Smooth muscle cell (in vitro differentiated cells): ENCODE measurements at regions not wholly inside any gene's neighbourhood (a gene's known extent, or its start where the extent isn't known, plus 50 kb on each side); places are given as distances from the start of the nearest gene placed in this dataset.

Experiments used
- DNase-seq: peaks from one replicate; lab custom pipeline; 2025; ENCODE audit not compliant: unreplicated experiment; lab: John Stamatoyannopoulos, UW
- H2AFZ ChIP-seq: fragments of 200-600 bp; sonication (generic); 2 replicates; pipeline ENCODE4 v1.6.0; 2016; ENCODE audit warnings: antibody characterized with exemption, low read depth, mild to moderate bottlenecking
- H3F3A ChIP-seq: fragments of 200-600 bp; sonication (generic); 2 replicates; pipeline ENCODE4 v1.6.0; 2017; ENCODE audit warnings: antibody characterized with exemption, low read depth
- H3K27ac ChIP-seq: fragments of 200-600 bp; sonication (generic); 2 replicates; pipeline ENCODE4 v1.5.1; 2016; ENCODE audit warnings: low read depth, mild to moderate bottlenecking
- H3K27me3 ChIP-seq: fragments of 200-600 bp; sonication (generic); 2 replicates; pipeline ENCODE4 v1.6.1; 2016; ENCODE audit warnings: low read depth, mild to moderate bottlenecking
- H3K36me3 ChIP-seq: fragments of 200-600 bp; sonication (generic); 2 replicates; pipeline ENCODE4 v1.5.1; 2016; ENCODE audit warnings: low read depth
- H3K4me1 ChIP-seq: fragments of 200-600 bp; sonication (generic); 2 replicates; pipeline ENCODE4 v1.5.1; 2016; ENCODE audit warnings: low read depth
- H3K4me2 ChIP-seq: fragments of 200-600 bp; sonication (generic); 2 replicates; pipeline ENCODE4 v1.6.0; 2016; ENCODE audit warnings: mild to moderate bottlenecking
- H3K4me3 ChIP-seq: fragments of 200-600 bp; sonication (generic); 2 replicates; pipeline ENCODE4 v1.5.1; 2016; ENCODE audit warnings: mild to moderate bottlenecking
- H3K79me2 ChIP-seq: fragments of 200-600 bp; sonication (generic); 2 replicates; pipeline ENCODE4 v1.6.0; 2016; ENCODE audit warnings: low read depth, mild to moderate bottlenecking
- H3K9ac ChIP-seq: fragments of 200-600 bp; sonication (generic); 2 replicates; pipeline ENCODE4 v1.6.0; 2016; ENCODE audit warnings: low read depth
- H3K9me3 ChIP-seq: fragments of 200-600 bp; sonication (generic); replicated peaks from 2 replicates; pipeline ENCODE4 v1.5.1; 2016; ENCODE audit warnings: low read depth
- H4K20me1 ChIP-seq: fragments of 200-600 bp; sonication (generic); 2 replicates; pipeline ENCODE4 v1.6.0; 2016; ENCODE audit warnings: low read depth
- WGBS: methylation state at CpG from one replicate; pipeline ENCODE4 v1.1.7; 2016; ENCODE audit warnings: low lambda C conversion rate; 5-methylcytosine and 5-hydroxymethylcytosine counted together
- TF ChIP-seq, protein P1 (sequence below): fragments of 200-600 bp; sonication (generic); IDR thresholded peaks from 2 replicates; pipeline ENCODE4 v1.5.1; 2017; ENCODE audit warnings: borderline replicate concordance, mild to moderate bottlenecking, antibody characterized with exemption; ENCODE audit not compliant: insufficient read depth, poor library complexity, severe bottlenecking

DNA sequence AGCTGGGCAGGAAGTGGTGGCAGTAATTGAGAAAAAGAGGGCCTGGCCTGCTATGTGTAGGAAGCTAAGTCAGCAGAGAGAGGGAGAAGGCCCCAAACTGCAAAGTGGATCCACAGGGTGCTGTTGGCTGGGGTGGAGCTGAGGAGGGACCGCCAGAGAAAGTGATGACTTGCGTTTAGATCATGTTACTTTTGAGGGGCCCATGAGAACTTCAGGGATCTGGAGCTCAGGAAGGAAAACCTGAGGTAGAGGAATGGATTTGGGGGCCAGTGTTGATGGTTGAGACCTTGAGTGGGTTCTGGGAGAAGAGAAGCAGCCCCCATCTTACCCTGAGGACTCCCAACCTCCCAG is 155.5 kb downstream of the MRPL14 start:
- H3K36me3 ChIP-seq = no peaks in the 10 kb centered on the region
- H3K27ac ChIP-seq = no peak overlapping the region
- TF ChIP-seq, protein P1, sequence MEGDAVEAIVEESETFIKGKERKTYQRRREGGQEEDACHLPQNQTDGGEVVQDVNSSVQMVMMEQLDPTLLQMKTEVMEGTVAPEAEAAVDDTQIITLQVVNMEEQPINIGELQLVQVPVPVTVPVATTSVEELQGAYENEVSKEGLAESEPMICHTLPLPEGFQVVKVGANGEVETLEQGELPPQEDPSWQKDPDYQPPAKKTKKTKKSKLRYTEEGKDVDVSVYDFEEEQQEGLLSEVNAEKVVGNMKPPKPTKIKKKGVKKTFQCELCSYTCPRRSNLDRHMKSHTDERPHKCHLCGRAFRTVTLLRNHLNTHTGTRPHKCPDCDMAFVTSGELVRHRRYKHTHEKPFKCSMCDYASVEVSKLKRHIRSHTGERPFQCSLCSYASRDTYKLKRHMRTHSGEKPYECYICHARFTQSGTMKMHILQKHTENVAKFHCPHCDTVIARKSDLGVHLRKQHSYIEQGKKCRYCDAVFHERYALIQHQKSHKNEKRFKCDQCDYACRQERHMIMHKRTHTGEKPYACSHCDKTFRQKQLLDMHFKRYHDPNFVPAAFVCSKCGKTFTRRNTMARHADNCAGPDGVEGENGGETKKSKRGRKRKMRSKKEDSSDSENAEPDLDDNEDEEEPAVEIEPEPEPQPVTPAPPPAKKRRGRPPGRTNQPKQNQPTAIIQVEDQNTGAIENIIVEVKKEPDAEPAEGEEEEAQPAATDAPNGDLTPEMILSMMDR = no peak
- no peak overlapping the region for H2AFZ ChIP-seq
- no peak overlapping the region for H3K9ac ChIP-seq
- no peaks in the 10 kb centered on the region for H3K9me3 ChIP-seq
- 84% methylated on average over 2 of the region's 2 CpGs for WGBS
- H3K4me1 ChIP-seq = no peaks in the 10 kb centered on the region
- no peak for DNase-seq
- H3K27me3 ChIP-seq = no peaks in the 10 kb centered on the region
- H3K4me2 ChIP-seq = no peak overlapping the region
- no peaks in the 10 kb centered on the region for H3F3A ChIP-seq
- no peak overlapping the region for H3K4me3 ChIP-seq
- no peaks in the 10 kb centered on the region for H3K79me2 ChIP-seq
- H4K20me1 ChIP-seq = no peaks in the 10 kb centered on the region

DNA sequence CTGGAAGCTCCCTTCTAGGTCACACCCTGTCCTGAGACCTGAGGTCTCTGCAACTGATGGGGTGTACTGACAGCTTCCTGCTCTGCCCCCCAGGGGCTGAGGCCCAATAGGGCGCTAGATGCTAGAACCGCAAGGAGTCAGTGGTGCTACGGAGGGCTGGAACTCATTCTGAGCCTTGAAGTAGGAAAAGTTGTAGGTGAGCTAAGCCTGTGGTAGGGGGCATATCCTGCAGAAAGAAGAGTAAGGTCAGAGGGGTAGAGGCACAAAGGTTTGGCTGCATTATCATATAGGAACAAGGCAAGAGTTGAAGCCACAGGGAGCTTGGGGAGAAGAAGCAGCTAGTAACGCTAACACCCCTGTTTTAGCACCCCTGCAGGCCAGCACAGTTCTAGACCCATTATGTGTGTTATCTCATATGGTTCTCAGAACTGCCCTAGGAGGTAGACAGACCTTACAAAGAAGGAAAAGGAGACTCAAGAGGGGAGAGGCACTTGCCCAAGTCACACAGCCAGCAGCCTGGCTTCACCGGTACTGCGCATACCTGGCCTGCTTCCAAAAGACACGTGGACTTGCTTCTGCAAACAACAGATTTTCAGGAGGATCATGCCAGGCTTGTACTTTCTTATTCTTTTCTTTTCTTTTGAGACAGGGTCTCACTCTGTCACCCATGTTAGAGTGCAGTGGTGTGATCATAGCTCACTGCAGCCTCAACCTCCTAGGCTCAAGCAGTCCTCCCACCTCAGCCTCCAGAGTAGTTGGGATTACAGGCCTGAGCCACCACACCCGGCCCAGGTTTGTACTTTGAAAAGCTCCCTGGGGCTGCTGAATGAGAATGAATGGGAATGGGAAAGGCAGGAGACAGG is 156.1 kb downstream of the MRPL14 start:
- no peaks in the 10 kb centered on the region for H4K20me1 ChIP-seq
- no peaks in the 10 kb centered on the region for H3K27me3 ChIP-seq
- no peaks in the 10 kb centered on the region for H3F3A ChIP-seq
- H3K4me1 ChIP-seq = no peaks in the 10 kb centered on the region
- no peak overlapping the region for H3K27ac ChIP-seq
- 91% methylated on average over 8 of the region's 8 CpGs for WGBS
- no peaks in the 10 kb centered on the region for H3K36me3 ChIP-seq
- no peak overlapping the region for H3K4me2 ChIP-seq
- H3K9ac ChIP-seq = no peak overlapping the region
- H3K9me3 ChIP-seq = no peaks in the 10 kb centered on the region
- H3K79me2 ChIP-seq = no peaks in the 10 kb centered on the region
- H2AFZ ChIP-seq = no peak overlapping the region
- TF ChIP-seq, protein P1 = no peak
- no peak for DNase-seq
- H3K4me3 ChIP-seq = no peak overlapping the region

DNA sequence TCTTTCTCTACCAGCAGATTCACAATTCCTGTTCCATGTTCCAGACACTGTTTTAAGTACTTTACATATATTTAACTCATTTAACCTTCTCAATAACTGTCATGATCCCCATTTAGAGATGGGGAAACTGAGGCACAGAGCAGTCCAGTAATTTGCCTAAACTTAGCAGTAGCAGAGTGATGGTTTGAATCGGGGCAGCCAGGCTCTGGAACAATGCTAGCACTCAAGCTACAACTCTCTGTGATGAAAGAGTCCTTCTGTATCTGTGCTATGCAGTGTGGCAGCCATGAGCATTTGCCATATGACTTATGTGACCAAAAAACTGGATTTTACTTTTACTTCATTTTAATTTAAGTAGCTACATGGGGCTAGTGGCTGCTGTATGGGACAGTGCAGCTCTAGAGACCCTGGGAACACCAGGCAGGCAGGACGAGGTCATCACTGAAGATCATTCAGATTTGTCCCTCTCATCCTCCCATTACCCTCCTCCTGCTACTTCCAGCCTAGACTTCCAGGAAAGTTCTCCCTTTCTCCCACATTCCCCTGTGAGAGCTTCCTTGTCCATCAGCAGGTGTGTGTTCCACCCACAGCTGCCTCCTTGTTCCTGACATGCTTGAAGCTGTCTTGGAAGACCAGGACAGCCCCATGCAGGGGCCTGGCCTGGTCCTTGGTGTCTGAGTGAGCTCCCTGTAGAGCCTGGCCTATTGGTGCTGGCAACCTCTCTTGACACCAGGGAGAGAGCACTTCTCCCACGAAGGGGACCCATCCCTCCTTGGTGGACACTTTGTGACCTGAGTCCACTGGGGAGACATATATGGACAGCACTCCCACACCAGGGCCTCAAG is 157.0 kb downstream of the MRPL14 start:
- WGBS = 89% methylated on average over 3 of the region's 3 CpGs
- no peaks in the 10 kb centered on the region for H3K36me3 ChIP-seq
- H2AFZ ChIP-seq = no peak overlapping the region
- no peak overlapping the region for H3K27ac ChIP-seq
- no peak overlapping the region for H3K9ac ChIP-seq
- no peaks in the 10 kb centered on the region for H3K9me3 ChIP-seq
- H3K4me1 ChIP-seq = no peaks in the 10 kb centered on the region
- no peaks in the 10 kb centered on the region for H4K20me1 ChIP-seq
- no peak overlapping the region for H3K4me2 ChIP-seq
- TF ChIP-seq, protein P1 = no peak
- H3K27me3 ChIP-seq = no peaks in the 10 kb centered on the region
- no peak overlapping the region for H3K4me3 ChIP-seq
- no peaks in the 10 kb centered on the region for H3F3A ChIP-seq
- DNase-seq = no peak
- H3K79me2 ChIP-seq = no peaks in the 10 kb centered on the region
